EH (cell line): ENCODE measurements at regions not wholly inside any gene's neighbourhood (a gene's known extent, or its start where the extent isn't known, plus 50 kb on each side); places are given as distances from the start of the nearest gene placed in this dataset.

Source experiments
- DNase-seq: peaks from one replicate; pipeline ENCODE4 v3.0.0-alpha.2; 2015; ENCODE audit warnings: low read depth

DNA sequence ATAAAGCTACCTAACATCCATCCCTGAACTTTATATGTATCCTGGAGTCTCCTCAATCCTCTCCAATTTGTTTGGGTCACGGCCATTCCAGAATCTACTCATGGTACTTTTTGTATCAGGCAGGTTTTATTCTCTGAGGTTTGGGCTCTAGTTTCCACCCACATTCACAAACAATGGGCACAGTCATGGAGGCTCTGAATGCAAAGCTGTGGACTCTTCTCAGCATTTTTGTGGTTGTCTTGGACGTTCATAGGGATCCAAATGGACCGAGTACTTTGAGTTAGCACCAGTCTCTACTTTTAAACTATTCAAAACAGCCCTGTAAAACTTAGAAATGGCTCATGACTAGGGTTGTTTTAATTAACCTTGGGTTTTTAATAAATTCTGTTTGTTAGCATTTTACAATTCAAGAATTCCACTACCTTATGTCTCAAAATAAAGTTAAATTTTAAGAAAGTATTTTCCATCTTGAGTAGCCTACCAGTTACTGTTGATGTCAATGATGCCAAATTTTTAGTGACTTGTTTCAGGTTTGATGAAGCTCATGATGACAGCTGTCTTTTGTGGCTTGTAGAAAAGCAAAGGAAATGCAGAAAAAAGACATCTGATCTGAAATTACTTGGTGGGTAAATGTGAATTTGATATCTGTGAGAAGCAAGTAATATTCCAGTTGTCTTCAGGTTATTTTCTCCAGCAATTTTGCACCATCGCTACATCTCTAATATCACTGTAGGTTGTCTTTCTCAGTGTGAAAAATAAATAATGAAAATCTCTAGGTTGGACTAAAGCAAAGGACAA lies 275.7 kb upstream of the THBS1 start:
- peak; percentile 51 for DNase-seq

DNA sequence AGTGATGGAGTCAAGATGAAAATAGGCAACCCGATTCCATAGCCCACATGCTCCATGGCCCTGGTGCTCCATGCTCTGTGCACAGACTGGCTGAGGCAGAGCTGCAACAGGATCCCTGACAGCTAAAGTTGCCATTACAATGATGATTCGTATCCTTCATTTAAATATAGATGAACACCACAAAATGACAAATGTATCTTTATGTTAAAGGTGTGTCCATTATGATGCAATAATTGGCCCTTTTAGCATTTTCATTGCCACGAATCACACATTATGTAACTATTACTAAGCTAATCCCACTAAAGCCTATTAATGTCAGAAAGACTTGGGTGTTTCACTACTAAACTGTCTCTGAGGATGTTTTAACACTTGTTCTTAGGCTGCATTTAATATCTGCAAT lies 270.2 kb upstream of the THBS1 start:
- DNase-seq, result peak; percentile 41

DNA sequence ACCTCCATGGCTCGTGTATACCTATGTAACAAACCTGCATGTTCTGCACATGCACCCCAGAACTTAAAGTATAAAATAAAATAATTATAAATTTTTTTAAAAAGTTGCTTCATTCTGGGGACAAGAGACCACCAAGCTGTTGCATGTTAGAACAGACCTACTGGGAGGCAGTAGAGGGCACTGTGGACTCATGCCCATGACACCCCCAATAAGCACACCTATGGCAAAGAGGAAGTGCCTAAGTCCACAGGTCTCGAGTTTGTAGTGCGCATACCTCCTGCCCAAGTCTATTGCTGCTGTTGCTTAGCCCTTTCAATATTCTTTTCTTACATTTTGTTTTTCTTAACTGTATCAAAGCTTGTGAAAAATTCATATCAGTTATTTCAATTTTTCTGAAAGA lies 267.9 kb upstream of the THBS1 start:
- DNase-seq, result peak; percentile 37

DNA sequence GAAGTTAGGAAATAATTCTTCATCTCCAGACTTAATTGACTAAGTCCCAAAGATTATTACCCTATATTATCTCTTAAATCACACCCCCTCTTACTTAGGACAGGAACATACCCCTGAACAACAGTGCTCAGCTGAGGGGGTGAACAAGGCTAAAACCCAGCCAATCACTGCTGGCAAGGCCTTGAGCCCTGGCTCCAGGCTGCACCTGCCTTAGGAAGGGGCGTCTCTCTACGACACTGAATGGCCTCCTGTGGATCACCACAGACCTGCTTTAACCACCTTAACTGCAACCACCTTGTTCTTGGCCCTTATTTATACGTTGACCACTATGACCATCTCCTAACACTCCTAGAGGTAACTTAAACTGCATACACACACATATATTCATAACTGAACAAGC lies 267.4 kb upstream of the THBS1 start:
- DNase-seq, result no peak

DNA sequence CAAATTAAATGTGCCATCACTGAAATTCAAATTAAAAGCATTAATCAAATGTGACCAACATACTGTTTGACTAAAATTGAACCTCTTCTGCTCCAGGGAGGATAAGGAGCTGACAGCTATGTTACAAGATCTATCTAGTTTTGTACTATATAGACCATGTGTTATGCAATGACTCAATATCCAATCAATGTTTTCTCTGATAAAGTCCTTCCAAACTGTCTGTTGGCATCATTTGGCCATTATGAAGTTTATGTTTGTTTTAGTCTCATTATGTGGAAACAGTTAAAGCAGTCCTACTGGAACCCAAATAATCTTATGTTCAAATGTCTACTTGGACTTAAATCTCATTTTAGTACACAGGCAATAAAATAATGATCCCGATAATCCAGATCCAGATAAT lies 267.0 kb upstream of the THBS1 start:
- DNase-seq, result no peak

DNA sequence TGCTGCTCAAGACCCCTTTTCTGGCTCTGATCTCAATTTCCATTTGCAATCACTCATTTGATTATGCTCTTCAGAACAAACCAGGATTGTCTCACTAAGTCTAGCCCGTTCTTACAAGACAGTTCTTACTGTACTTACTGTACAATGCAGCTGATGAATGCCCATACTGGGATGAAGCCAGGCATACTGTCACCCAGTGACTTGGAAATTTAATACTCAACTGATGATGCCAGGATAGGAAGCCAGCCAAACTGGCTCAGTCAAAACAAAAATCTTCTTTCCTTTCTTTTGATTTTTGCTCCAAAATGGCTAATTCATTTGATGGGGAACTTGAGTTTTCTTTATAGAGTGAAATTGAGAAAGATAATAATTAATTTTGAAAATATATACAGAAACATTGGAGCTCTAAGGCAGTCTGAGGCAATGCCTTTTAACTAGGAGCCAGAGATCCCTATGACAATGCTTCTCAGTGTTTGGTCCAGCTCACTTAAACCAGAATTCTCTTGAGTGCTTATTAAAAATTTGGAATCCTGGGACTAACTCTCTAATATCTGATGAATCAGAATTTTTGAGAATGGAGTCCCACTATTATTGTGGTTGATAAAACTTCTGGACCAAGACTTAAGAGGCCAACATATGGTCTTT lies 265.6 kb upstream of the THBS1 start:
- peak; percentile 31 for DNase-seq

DNA sequence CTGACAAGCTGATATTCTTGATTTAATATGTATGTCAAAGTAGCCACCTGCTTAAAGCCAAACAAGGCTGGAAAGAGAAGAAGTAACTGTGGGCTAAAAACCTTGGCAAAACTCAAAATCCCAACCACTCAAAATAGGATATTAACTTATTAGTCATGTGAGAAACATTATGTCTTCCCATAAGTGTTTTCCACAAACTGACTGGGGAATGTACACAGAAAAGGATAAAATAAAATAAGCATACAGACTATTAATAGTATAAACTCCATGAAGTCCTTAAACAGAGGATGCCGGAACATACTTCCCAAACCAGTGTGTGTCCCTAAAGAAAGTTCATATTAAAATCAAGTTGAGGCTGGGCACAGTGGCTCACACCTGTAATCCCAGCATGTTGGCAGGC lies 263.7 kb upstream of the THBS1 start:
- DNase-seq, result peak; percentile 82

DNA sequence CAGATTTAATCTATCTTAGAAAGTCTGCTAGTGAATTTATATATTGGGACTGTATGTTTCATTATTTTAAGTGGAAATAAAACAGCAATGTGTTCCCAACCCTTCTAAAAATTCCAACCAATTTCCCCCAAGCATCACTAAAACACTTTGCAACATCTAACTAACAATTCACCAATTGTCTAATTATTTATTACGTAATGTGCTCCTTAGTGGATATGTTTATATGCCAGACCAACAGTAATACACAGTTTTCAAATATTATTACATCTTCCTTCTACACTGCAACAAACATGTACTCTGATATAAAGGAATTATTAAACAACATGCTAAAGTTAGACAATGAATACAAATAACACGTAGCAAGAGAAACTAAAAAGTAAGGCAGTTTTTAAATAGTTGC lies 262.6 kb upstream of the THBS1 start:
- no peak for DNase-seq

DNA sequence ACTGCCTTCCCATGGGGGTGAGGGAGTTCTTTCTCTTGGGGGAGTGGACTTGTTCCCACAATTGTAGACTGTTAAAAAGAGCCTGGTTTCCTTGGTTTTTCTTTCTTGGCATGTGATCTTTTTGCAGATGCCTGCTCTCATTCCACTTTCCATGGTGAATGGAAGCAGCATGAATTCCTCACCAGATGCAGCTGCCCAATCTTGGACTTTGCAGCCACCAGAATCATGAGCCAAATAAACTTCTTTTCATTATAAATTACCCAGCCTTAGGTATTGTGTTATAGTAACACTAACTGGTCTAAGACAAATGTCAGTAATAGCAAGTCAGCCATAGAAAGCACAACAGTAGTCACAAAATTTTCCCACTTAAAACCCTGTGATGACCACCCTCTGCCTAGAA lies 260.5 kb upstream of the THBS1 start:
- DNase-seq, result no peak

DNA sequence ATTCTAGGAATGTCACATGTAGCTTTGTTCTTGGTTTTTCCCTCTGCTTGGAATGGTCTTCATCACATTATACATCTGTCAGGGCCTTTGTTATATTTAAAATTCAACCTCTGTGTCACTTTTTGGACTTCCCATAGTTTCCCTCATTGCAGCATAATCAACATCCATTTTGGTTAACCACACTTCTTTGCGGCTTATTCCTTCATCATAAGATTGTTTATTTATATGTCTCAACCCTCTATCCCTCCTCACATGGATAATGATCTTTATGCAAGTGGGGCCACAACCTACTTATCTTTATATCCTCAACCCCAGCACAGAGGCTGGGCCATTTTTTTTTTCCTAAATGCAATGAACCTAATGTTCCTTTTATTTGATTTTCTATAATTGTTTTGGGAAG lies 260.0 kb upstream of the THBS1 start:
- DNase-seq, result peak; percentile 75

DNA sequence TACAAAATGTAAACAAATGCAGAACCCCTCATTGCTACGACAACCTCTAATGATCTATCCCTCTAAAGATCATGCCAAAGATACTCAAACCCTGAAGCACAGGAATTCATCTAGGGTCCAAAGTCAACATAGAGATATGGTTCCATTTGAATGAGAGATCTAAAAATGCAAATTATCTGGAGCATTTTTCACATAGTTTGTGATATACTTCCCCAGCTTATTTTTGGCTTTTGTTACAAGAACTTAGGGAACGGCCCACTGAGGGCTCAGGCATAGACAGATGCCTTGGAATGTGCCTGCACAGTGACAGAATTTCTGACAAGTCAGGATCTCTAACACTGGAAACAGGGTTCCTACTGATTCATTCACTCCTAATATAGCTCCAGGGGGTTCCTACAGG lies 258.9 kb upstream of the THBS1 start:
- peak; percentile 92 for DNase-seq

DNA sequence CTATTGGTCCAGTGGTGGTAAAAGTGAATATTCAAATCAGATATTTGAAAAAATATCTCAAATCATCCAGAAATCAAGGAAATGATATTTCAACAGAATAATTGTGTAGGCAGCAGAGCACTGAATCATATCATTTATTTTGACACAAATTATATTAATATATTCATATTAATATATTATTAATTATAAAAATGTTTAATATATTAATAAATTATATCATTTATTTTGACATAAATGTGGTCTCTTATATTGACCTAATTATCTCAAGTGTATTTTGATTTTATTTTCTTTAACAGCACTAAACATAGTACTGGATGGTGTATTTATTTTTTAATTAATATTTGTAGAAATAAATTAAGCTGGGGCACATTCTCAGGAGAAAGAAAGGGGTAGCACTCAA lies 257.7 kb upstream of the THBS1 start:
- no peak for DNase-seq

DNA sequence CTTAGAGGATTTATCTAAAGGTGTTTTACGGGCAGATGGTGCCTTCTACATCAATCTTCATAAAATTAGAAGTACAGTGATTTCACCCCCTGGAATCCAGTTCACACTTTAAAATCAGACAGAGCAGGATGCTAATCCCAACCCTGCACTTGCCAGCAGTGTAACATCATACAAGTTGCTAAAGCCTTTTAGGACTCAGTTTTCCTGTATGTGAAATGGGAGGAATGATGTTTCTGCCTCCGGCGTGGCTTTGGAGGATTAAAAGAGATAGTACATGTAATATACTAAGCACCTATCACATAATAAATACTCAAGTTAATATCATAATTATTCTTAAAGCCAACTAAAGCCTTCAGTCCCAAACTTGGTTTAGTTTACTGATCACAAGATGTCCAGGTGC lies 257.2 kb upstream of the THBS1 start:
- no peak for DNase-seq

DNA sequence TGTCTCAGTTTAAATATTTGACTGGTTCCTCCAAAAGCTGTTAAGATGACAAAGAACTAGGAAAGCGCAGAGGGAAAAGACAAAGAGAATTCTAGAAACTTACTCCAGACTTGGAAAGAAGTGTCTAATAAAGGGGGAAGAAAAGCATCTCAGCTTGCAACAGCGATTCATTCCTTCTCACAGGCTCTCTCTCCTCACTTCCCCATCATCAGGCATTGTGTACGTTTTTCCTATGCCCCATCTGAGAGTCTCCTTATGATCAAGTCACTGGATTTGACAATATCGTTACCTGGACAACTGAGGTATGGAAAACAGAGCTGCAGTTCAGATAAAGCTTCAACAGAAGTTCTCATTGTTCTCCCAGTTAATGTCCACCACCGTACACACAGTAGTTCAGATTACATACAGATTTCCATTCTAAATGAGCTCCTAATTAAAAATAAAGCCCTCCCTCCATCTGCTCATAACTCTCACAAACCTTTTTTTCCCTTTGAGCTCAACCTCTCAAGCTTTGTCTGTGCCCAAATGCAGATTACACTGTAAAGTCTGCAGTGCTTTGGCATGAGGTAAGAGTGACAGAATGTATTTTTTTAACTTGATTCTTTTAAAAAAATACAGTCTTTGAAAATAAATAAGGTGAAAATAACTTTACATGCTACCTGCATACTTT lies 254.4 kb upstream of the THBS1 start:
- no peak for DNase-seq

DNA sequence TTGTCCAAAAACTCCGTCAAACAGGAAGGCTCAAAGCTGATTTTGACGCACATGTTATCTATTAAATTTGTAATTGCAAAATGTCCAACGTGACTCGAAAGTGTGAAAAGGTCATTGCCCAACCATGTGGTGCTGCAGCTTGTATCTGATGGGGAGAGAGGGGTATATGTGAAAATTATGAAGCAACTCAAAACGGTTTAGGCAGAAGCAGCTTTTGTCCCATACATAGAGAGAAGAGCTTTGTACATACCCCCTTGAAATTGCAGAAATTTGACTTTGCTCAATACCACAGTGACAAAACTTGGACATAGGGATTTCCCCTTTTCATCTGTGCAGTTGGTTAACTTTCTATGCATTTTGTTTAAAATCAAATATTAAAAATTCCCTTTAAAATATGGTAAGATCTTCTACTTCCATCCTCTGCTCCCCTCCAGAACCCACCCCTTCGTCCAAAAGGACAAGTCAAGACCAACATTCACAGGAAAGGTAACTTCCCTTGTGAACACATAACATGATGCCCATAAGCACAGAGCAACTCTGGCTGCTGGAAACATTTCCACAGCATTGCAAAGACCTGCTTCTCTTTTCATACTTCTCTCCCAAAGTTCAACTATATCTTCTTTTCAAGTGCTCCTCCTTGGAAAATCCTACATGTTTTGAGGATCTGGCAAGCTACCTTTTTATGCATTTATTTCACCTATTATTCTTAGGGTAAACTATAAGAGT lies 253.7 kb upstream of the THBS1 start:
- DNase-seq, result no peak

DNA sequence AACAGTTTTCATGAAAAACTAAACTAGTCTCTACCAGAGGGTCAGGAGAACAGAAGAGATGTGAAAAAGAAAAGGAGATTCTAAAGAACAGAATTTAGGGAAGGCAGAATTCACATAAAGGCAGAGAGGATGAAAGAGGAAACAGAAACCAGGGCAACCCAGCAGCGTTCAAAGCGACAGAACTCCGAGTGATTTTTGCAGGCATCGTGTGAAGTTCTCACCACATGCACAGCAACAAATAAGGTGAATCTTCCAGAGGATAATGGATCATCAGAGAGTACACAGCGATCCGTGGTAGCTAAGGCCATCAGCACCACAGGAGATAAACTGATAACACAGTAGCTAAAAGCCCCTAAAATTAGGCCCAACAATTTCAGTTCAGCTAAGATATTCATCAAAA lies 250.8 kb upstream of the THBS1 start:
- DNase-seq, result no peak

DNA sequence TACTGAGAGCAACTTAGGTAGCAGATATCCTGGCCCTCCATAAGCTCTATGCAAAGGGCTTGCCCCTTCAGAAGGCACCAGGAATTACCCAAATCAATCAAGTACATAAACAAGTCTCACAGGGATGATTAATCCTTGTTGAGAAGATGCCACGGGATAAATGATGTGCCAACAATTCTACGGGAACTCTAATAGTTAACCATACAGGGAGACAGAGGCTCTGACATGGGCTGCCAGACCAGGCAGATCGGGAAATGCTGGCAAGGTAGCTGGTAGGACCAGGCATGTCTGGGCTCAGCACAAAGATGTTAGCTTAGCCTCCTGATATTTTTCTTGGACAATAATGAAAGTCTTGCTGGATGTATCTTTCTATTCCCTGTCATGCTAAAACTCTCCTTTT lies 249.3 kb upstream of the THBS1 start:
- no peak for DNase-seq

DNA sequence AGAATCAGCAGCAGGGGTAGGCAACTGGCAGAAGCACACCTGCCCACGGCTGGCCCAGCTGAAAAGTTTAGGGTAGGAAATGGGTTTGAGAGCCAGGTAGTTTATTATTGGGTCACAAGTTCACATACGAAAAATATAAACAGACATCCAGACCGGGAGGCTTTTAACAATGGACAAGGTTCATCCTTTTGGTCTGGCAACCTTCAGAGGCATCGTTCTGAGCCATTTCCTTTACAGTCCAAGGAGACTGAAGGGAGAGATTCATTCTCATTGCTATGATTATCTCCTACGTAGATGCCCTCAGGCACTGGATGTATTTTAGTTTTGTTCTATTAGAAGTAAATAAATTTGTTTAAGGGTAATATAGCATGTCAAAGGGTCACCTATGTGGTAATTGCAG lies 248.0 kb upstream of the THBS1 start:
- DNase-seq, result no peak

DNA sequence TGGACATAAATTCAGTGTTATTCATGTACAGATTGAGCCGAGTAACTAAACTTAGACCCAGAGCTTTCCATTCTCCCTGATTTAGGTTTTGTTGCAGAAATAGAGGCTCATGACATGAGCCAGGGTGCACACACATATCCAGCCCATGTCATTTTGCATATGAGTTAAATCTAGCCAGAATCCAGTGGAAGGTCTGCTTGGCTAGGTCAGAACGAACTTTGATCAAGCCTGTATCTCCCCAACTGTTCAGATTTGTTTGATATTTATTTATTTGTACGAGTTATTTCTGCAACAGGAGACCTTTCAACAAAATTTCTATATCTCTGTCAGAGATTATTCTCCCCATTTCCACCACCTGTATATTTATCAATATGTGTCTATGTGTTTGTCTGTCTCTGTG lies 247.5 kb upstream of the THBS1 start:
- no peak for DNase-seq

DNA sequence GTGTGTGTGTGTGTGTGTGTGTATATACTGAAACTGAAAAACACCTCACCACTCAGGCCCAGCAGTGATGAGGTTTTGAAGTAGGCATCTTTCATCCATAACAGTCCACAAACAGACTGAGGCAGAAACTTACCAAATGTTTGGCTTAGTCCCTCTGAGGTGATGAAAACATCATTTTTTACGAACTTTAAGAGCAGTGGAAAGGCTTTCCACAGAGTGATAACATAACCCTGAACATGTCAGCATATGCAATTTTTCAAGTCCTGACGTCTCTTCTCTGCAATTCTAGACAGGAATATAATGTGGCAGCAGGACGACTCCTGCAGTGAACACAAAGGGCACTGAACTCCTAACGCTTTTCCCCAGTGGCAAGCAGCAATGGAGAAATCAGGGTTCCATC lies 247.0 kb upstream of the THBS1 start:
- no peak for DNase-seq

DNA sequence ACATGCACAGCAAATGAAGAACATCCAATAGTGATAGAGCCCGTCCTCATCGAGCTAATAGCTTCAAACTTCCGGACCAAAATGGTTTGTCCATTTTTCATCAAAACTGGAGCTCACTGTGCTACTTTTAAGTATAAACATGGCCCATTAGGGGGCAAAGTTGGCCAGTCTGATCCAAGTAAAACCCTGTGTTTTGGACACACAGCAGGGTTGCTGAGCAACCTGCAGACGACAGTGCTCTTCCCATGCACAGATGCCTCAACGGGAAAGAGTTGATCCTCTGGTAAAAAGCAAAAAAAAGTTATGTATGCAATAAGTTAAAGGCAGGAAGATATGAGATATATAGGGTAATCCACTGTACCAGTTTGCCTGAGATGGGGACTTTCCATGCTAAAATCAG lies 244.0 kb upstream of the THBS1 start:
- DNase-seq, result peak; percentile 28

DNA sequence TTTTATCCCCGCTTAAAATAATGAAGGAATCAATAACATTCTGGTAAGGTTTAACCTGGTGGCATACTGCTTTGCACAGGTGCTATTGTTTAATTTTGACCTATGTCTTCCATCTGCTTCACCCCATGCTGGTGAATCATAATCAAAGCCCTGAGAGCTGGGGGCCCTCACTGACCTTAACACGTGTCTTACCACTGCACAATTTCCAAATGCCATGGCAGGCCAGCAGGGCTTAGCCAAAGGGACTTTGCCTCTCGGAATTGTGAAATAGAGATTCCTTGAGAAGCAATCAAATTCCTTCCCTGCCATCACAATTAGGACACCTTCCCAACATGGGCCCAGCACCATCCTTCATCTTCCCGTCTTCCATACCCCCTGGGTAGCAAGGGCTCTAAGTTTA lies 242.6 kb upstream of the THBS1 start:
- peak; percentile 23 for DNase-seq
